Progenitor cell of endocrine pancreas (in vitro differentiated cells): ENCODE measurements at regions not wholly inside any gene's neighbourhood (a gene's known extent, or its start where the extent isn't known, plus 50 kb on each side); places are given as distances from the start of the nearest gene placed in this dataset.

Experiments
- DNase-seq: peaks from one replicate; pipeline ENCODE4 v3.0.0; 2021; ENCODE audit warnings: low spot score; ENCODE audit not compliant: unreplicated experiment
- H3K27ac Mint-ChIP-seq: 2 replicates; pipeline ENCODE4 v1.8.0; 2021; ENCODE audit warnings: mild to moderate bottlenecking, moderate library complexity, mixed read lengths
- H3K27me3 Mint-ChIP-seq: 2 replicates; pipeline ENCODE4 v1.8.0; 2021; ENCODE audit warnings: mixed read lengths
- H3K36me3 Mint-ChIP-seq: 2 replicates; pipeline ENCODE4 v1.8.0; 2022; ENCODE audit warnings: mixed read lengths; ENCODE audit not compliant: insufficient read depth
- H3K4me1 Mint-ChIP-seq: 2 replicates; pipeline ENCODE4 v1.8.0; 2021; ENCODE audit warnings: low read depth, mixed read lengths
- H3K4me3 Mint-ChIP-seq: 2 replicates; pipeline ENCODE4 v1.8.0; 2021; ENCODE audit warnings: low read depth, mild to moderate bottlenecking, moderate library complexity, mixed read lengths
- H3K9me3 Mint-ChIP-seq: 2 replicates; pipeline ENCODE4 v1.8.0; 2021; ENCODE audit warnings: low read depth, mixed read lengths
- CTCF ChIP-seq: fragments of 200-600 bp; sonication (generic); IDR thresholded peaks from one replicate; pipeline ENCODE4 v1.5.0; 2021; ENCODE audit warnings: antibody characterized with exemption, mild to moderate bottlenecking; ENCODE audit not compliant: unreplicated experiment

- Mint-ChIP-seq H3K4me3 (no peak overlapping the region), H3K4me1 (peaks cover 4% of the 10 kb centered on the region), H3K27me3 (no peaks in the 10 kb centered on the region), H3K9me3 (no peaks in the 10 kb centered on the region), H3K36me3 (no peaks in the 10 kb centered on the region), H3K27ac (no peak overlapping the region)
- no peak for DNase-seq
- no peak for TF ChIP-seq CTCF
Observed at GRCh38 chr12:89177802-89178395, 174.4 kb downstream of the DUSP6 start.

GRCh38 chr12:89176676-89177075 is 175.6 kb downstream of the DUSP6 start:
- Mint-ChIP-seq H3K4me3 (no peak overlapping the region), H3K27me3 (no peaks in the 10 kb centered on the region), H3K9me3 (peaks cover 5% of the 10 kb centered on the region), H3K4me1 (peaks cover 3% of the 10 kb centered on the region), H3K36me3 (no peaks in the 10 kb centered on the region), H3K27ac (no peak overlapping the region)
- DNase-seq: no peak
- no peak for TF ChIP-seq CTCF

- peaks cover 5% of the 10 kb centered on the region for H3K9me3 Mint-ChIP-seq
- H3K4me3 Mint-ChIP-seq: no peak overlapping the region
- no peaks in the 10 kb centered on the region for H3K4me1 Mint-ChIP-seq
- TF ChIP-seq CTCF: no peak
- H3K36me3 Mint-ChIP-seq: no peaks in the 10 kb centered on the region
- H3K27ac Mint-ChIP-seq: no peak overlapping the region
- no peaks in the 10 kb centered on the region for H3K27me3 Mint-ChIP-seq
- no peak for DNase-seq
Observed at GRCh38 chr12:89173678-89174077, 178.6 kb downstream of the DUSP6 start.

- no peak for TF ChIP-seq CTCF
- Mint-ChIP-seq H3K4me1 (no peaks in the 10 kb centered on the region), H3K9me3 (peaks cover 5% of the 10 kb centered on the region), H3K27ac (no peak overlapping the region), H3K27me3 (no peaks in the 10 kb centered on the region), H3K4me3 (no peak overlapping the region), H3K36me3 (no peaks in the 10 kb centered on the region)
- no peak for DNase-seq
Observed at GRCh38 chr12:89173096-89173495, 179.2 kb downstream of the DUSP6 start.

- Mint-ChIP-seq H3K4me1 (no peaks in the 10 kb centered on the region), H3K9me3 (peaks cover 5% of the 10 kb centered on the region), H3K36me3 (no peaks in the 10 kb centered on the region), H3K27me3 (no peaks in the 10 kb centered on the region), H3K27ac (no peak overlapping the region), H3K4me3 (no peak overlapping the region)
- no peak for DNase-seq
- TF ChIP-seq CTCF: no peak
Observed at GRCh38 chr12:89172224-89172623, 180.1 kb downstream of the DUSP6 start.
